ENCODE measurements at regions not wholly inside any gene's neighbourhood (a gene's known extent, or its start where the extent isn't known, plus 50 kb on each side); places are given as distances from the start of the nearest gene placed in this dataset.

- CTCF ChIA-PET = no interaction called here
- H3K27ac ChIP-seq (ENCODE audit: low read depth, low read length, poor library complexity, severe bottlenecking) = no peak overlapping the region
- intact Hi-C loops (cut with micrococcal nuclease; ENCODE audit: unreplicated experiment) = no loop called here
Observed at GRCh38 chr1:79815115-79815514, 808.6 kb upstream of the ADGRL4 start.

GRCh38 chr1:79811173-79811572 lies 804.6 kb upstream of the ADGRL4 start:
- Histone ChIP-seq H3K36me3 (ENCODE audit: insufficient read depth, low read length, poor library complexity, severe bottlenecking) (no peaks in the 10 kb centered on the region), H3K4me1 (ENCODE audit: insufficient read depth, low read length, poor library complexity, severe bottlenecking) (no peaks in the 10 kb centered on the region), H3K9me3 (ENCODE audit: low read depth, low read length, poor library complexity, severe bottlenecking) (no peaks in the 10 kb centered on the region), H3K27ac (ENCODE audit: low read depth, low read length, poor library complexity, severe bottlenecking) (no peak overlapping the region), H3K27me3 (replicated peaks; ENCODE audit: insufficient read depth, low read depth, low read length, poor library complexity) (no peaks in the 10 kb centered on the region), H3K4me3 (ENCODE audit: low read depth, low read length, poor library complexity, severe bottlenecking) (no peak overlapping the region)
- intact Hi-C loops (cut with micrococcal nuclease; ENCODE audit: unreplicated experiment) = no loop called here
- BruUV-seq (replicated peaks) = no TSS peak
- peak; percentile 10 for DNase-seq (ENCODE audit: low spot score)
- POLR2A ChIA-PET (ENCODE audit: low non-redundant PET) = no interaction called here
- CTCF ChIA-PET = no interaction called here
- no peak for TF ChIP-seq EZH2 (IDR thresholded peaks at IDR 0.05; ENCODE audit: borderline replicate concordance, low read depth, low read length, poor library complexity, severe bottlenecking)
- no peak for TF ChIP-seq CTCF (conservative IDR thresholded peaks at IDR 0.05; ENCODE audit: low read depth, low read length)

More at GRCh38 chr1:79815115-79815514, 808.6 kb upstream of the ADGRL4 start:
- POLR2A ChIA-PET (ENCODE audit: low non-redundant PET) = no interaction called here
- Histone ChIP-seq H3K36me3 (ENCODE audit: insufficient read depth, low read length, poor library complexity, severe bottlenecking) (no peaks in the 10 kb centered on the region), H3K9me3 (ENCODE audit: low read depth, low read length, poor library complexity, severe bottlenecking) (no peaks in the 10 kb centered on the region), H3K4me1 (ENCODE audit: insufficient read depth, low read length, poor library complexity, severe bottlenecking) (no peaks in the 10 kb centered on the region), H3K4me3 (ENCODE audit: low read depth, low read length, poor library complexity, severe bottlenecking) (no peak overlapping the region), H3K27me3 (replicated peaks; ENCODE audit: insufficient read depth, low read depth, low read length, poor library complexity) (no peaks in the 10 kb centered on the region)
- no peak for DNase-seq (ENCODE audit: low spot score)
- TF ChIP-seq EZH2 (IDR thresholded peaks at IDR 0.05; ENCODE audit: borderline replicate concordance, low read depth, low read length, poor library complexity, severe bottlenecking) = no peak
- no peak for TF ChIP-seq CTCF (conservative IDR thresholded peaks at IDR 0.05; ENCODE audit: low read depth, low read length)
- no TSS peak for BruUV-seq (replicated peaks)

- no TSS peak for BruUV-seq (replicated peaks)
- no peak for DNase-seq (ENCODE audit: low spot score)
Observed at GRCh38 chr1:79808816-79809475, 802.4 kb upstream of the ADGRL4 start.

GRCh38 chr1:79807816-79808215 lies 801.3 kb upstream of the ADGRL4 start:
- intact Hi-C loops (cut with micrococcal nuclease; ENCODE audit: unreplicated experiment) = no loop called here
- Histone ChIP-seq H3K4me1 (ENCODE audit: insufficient read depth, low read length, poor library complexity, severe bottlenecking) (no peaks in the 10 kb centered on the region), H3K36me3 (ENCODE audit: insufficient read depth, low read length, poor library complexity, severe bottlenecking) (no peaks in the 10 kb centered on the region), H3K4me3 (ENCODE audit: low read depth, low read length, poor library complexity, severe bottlenecking) (no peak overlapping the region), H3K9me3 (ENCODE audit: low read depth, low read length, poor library complexity, severe bottlenecking) (no peaks in the 10 kb centered on the region), H3K27ac (ENCODE audit: low read depth, low read length, poor library complexity, severe bottlenecking) (no peak overlapping the region), H3K27me3 (replicated peaks; ENCODE audit: insufficient read depth, low read depth, low read length, poor library complexity) (no peaks in the 10 kb centered on the region)
- CTCF ChIA-PET = no interaction called here
- TF ChIP-seq EZH2 (IDR thresholded peaks at IDR 0.05; ENCODE audit: borderline replicate concordance, low read depth, low read length, poor library complexity, severe bottlenecking) = no peak
- no peak for TF ChIP-seq CTCF (conservative IDR thresholded peaks at IDR 0.05; ENCODE audit: low read depth, low read length)
- DNase-seq (ENCODE audit: low spot score) = no peak
- BruUV-seq (replicated peaks) = no TSS peak
- POLR2A ChIA-PET (ENCODE audit: low non-redundant PET) = no interaction called here

More at GRCh38 chr1:79808816-79809475, 802.4 kb upstream of the ADGRL4 start:
- POLR2A ChIA-PET (ENCODE audit: low non-redundant PET) = no interaction called here
- no peak overlapping the region for H3K27ac ChIP-seq (ENCODE audit: low read depth, low read length, poor library complexity, severe bottlenecking)
- H3K27me3 ChIP-seq (replicated peaks; ENCODE audit: insufficient read depth, low read depth, low read length, poor library complexity) = no peaks in the 10 kb centered on the region
- TF ChIP-seq EZH2 (IDR thresholded peaks at IDR 0.05; ENCODE audit: borderline replicate concordance, low read depth, low read length, poor library complexity, severe bottlenecking) = no peak
- intact Hi-C loops (cut with micrococcal nuclease; ENCODE audit: unreplicated experiment) = no loop called here
- H3K9me3 ChIP-seq (ENCODE audit: low read depth, low read length, poor library complexity, severe bottlenecking) = no peaks in the 10 kb centered on the region
- H3K4me3 ChIP-seq (ENCODE audit: low read depth, low read length, poor library complexity, severe bottlenecking) = no peak overlapping the region
- CTCF ChIA-PET = no interaction called here
- no peaks in the 10 kb centered on the region for H3K4me1 ChIP-seq (ENCODE audit: insufficient read depth, low read length, poor library complexity, severe bottlenecking)
- H3K36me3 ChIP-seq (ENCODE audit: insufficient read depth, low read length, poor library complexity, severe bottlenecking) = no peaks in the 10 kb centered on the region

Data from A673 (cell line).